Prostate gland (tissue), 2 donors: ENCODE measurements at regions not wholly inside any gene's neighbourhood (a gene's known extent, or its start where the extent isn't known, plus 50 kb on each side); places are given as distances from the start of the nearest gene placed in this dataset.

Experiments used
- DNase-seq: peaks from one replicate; pipeline ENCODE4 v3.0.0-alpha.2; 2019; ENCODE audit warnings: low spot score
- H3K27ac ChIP-seq, 2 donors: fragments of 200-600 bp; sonication (generic); 2 replicates each; pipeline ENCODE4 v1.5.1; 2017 to 2019
- H3K27me3 ChIP-seq: fragments of 200-600 bp; sonication (generic); replicated peaks from 2 replicates; pipeline ENCODE4 v1.5.1; 2019; ENCODE audit not compliant: insufficient read depth
- H3K36me3 ChIP-seq, 2 donors: fragments of 200-600 bp; sonication (generic); 1 replicate in 1 of 2; 2 replicates in 1 of 2; pipeline versions ENCODE4 v1.5.1 to v1.8.1; 2017 to 2019
- H3K4me1 ChIP-seq: fragments of 200-600 bp; sonication (generic); replicated peaks from 2 replicates; pipeline ENCODE4 v1.5.1; 2019
- H3K4me3 ChIP-seq, 2 donors: fragments of 200-600 bp; sonication (generic); 2 replicates each; pipeline ENCODE4 v1.5.1; 2017 to 2019
- H3K9me3 ChIP-seq: fragments of 200-600 bp; sonication (generic); 2 replicates; pipeline ENCODE4 v1.5.1; 2017
- CTCF ChIP-seq, 4 experiments: fragments of 200-600 bp in 2 of 4; fragments of 450-650 bp in 2 of 4; sonication (generic) in 2 of 4; IDR thresholded peaks; 1 replicate in 3 of 4; 2 replicates in 1 of 4; pipeline ENCODE4 v1.5.1; 2016 to 2019; ENCODE audit warnings: antibody characterized with exemption in 4 of 4, mild to moderate bottlenecking in 2 of 4, moderate library complexity in 2 of 4
- POLR2A ChIP-seq: fragments of 450-650 bp; IDR thresholded peaks from one replicate; pipeline ENCODE4 v1.6.1; 2016; ENCODE audit warnings: antibody characterized with exemption, mild to moderate bottlenecking
- POLR2AphosphoS5 ChIP-seq: sonication (generic); formaldehyde crosslinking; IDR thresholded peaks from one replicate; pipeline ENCODE4 v1.6.1; 2017; ENCODE audit warnings: antibody characterized with exemption
- WGBS: methylation state at CpG from one replicate; pipeline ENCODE4 v1.1.5; 2018; 5-methylcytosine and 5-hydroxymethylcytosine counted together
- intact Hi-C: fragments of 100-400 bp; cut with DNase I; formaldehyde crosslinking; loops from one replicate; pipeline ENCODE4 v1.14.2; 2022

- TF ChIP-seq POLR2AphosphoS5: no peak
- no peak for TF ChIP-seq POLR2A
- TF ChIP-seq CTCF (IDR thresholded peaks at IDR 0.05): no peak
- Histone ChIP-seq H3K4me1 (no peaks in the 10 kb centered on the region), H3K36me3 (no peaks in the 10 kb centered on the region), H3K27ac (no peak overlapping the region), H3K27me3 (no peaks in the 10 kb centered on the region), H3K9me3 (no peaks in the 10 kb centered on the region), H3K4me3 (no peak overlapping the region)
- no peak for DNase-seq
- intact Hi-C loops: no loop called here
- WGBS: 93% methylated on average over 1 of the region's 1 CpG
Measured at GRCh38 chr2:150307258-150307657, 180.2 kb downstream of the RND3 start.

GRCh38 chr2:150303281-150303680, 184.2 kb downstream of the RND3 start:
- intact Hi-C loops: no loop called here
- no peak overlapping the region for H3K27ac ChIP-seq
- no peak for DNase-seq
- H3K4me1 ChIP-seq: no peaks in the 10 kb centered on the region
- no peaks in the 10 kb centered on the region for H3K27me3 ChIP-seq
- no peaks in the 10 kb centered on the region for H3K9me3 ChIP-seq
- TF ChIP-seq CTCF (IDR thresholded peaks at IDR 0.05) (no peak), POLR2AphosphoS5 (no peak), POLR2A (no peak)
- 94% methylated on average over 1 of the region's 1 CpG for WGBS
- no peak overlapping the region for H3K4me3 ChIP-seq
- H3K36me3 ChIP-seq: no peaks in the 10 kb centered on the region

GRCh38 chr2:150298571-150299305, 188.7 kb downstream of the RND3 start:
- no peaks in the 10 kb centered on the region for H3K36me3 ChIP-seq
- 68% methylated on average over 3 of the region's 3 CpGs for whole genome bisulfite sequencing
- TF ChIP-seq CTCF (IDR thresholded peaks at IDR 0.05): no peak
- no peak for TF ChIP-seq POLR2AphosphoS5
- TF ChIP-seq POLR2A: no peak
- DNase-seq: no peak
- H3K9me3 ChIP-seq: no peaks in the 10 kb centered on the region
- no peak overlapping the region for H3K4me3 ChIP-seq
- no peak overlapping the region for H3K27ac ChIP-seq
- H3K4me1 ChIP-seq: no peaks in the 10 kb centered on the region
- intact Hi-C loops: no loop called here
- no peaks in the 10 kb centered on the region for H3K27me3 ChIP-seq

- Histone ChIP-seq H3K9me3 (no peaks in the 10 kb centered on the region), H3K27ac (no peak overlapping the region), H3K4me3 (no peak overlapping the region), H3K36me3 (no peaks in the 10 kb centered on the region), H3K4me1 (no peaks in the 10 kb centered on the region), H3K27me3 (no peaks in the 10 kb centered on the region)
- DNase-seq: no peak
- intact Hi-C loops: no loop called here
- no peak for TF ChIP-seq POLR2A
Measured at GRCh38 chr2:150296770-150297546, 190.5 kb downstream of the RND3 start.

- no peak for TF ChIP-seq CTCF (IDR thresholded peaks at IDR 0.05)
- 98% methylated on average over 2 of the region's 2 CpGs for WGBS
- DNase-seq: no peak
- H3K4me3 ChIP-seq: no peak overlapping the region
- H3K4me1 ChIP-seq: no peaks in the 10 kb centered on the region
- H3K9me3 ChIP-seq: no peaks in the 10 kb centered on the region
- no peak overlapping the region for H3K27ac ChIP-seq
- H3K36me3 ChIP-seq: no peaks in the 10 kb centered on the region
- intact Hi-C loops: no loop called here
- no peaks in the 10 kb centered on the region for H3K27me3 ChIP-seq
Measured at GRCh38 chr2:150295544-150295943, 191.9 kb downstream of the RND3 start.
